TTC549 (cell line): ENCODE measurements at regions not wholly inside any gene's neighbourhood (a gene's known extent, or its start where the extent isn't known, plus 50 kb on each side); places are given as distances from the start of the nearest gene placed in this dataset.
A peak's percentile ranks its signal among the peaks of the same experiment; 100 is the strongest.
"Not testable (repeated sequence)": the region's sequence is repeated elsewhere in the genome, so short reads cannot be mapped to it uniquely, and the experiment has no call there.

Experiments
- FAIRE-seq: peaks from 2 replicates; lab custom pipeline; 2012; peaks lifted over from hg19 to GRCh38; lab: Jason Lieb, UNC

GRCh38 chr7:86199881-86200614, 443.7 kb upstream of the GRM3 start:
- FAIRE-seq: no peak

- FAIRE-seq: no peak
Observed at GRCh38 chr7:86190351-86190750, 453.4 kb upstream of the GRM3 start.

DNA sequence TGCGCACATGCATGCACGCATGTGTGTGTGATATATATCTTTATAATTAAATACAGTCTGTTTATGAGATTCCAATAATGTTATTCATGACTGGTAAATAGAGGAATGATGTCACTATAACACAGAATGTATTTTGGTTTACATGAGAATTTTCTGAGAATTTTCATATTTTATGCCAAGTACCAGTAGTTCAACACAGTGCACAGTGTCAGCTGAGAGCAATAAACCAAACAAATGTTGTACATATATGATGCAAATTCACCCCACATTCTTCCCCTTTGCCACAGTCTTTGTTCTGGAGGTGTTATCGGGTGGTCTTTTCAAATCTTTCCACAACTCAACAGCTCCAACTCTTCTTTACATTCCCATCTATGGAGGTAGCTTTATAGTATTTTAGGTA, 462.2 kb upstream of the GRM3 start:
- FAIRE-seq: no peak

GRCh38 chr7:86164827-86165226, 478.9 kb upstream of the GRM3 start:
- FAIRE-seq: no peak

DNA sequence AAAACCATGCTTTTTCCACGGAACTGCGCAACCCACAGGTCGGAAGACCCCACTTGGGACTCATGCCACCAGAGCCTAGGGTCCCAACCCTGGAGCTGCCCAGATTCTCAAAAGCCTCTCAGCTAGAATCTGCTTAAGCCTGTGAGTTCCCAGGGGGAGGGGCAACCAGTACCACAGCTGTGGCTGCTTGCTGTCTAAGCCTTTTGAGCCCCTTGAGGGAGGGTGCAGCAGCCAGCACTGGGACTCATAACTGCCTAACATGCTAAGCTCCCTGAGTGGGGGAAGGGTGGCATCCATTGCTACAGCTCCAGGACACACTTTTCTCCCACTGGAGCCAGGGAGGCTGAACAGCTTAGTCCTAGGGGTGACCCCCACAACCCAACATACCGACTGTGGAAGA, 485.6 kb upstream of the GRM3 start:
- FAIRE-seq: no peak

GRCh38 chr7:86155623-86156022, 488.1 kb upstream of the GRM3 start:
- no peak for FAIRE-seq

DNA sequence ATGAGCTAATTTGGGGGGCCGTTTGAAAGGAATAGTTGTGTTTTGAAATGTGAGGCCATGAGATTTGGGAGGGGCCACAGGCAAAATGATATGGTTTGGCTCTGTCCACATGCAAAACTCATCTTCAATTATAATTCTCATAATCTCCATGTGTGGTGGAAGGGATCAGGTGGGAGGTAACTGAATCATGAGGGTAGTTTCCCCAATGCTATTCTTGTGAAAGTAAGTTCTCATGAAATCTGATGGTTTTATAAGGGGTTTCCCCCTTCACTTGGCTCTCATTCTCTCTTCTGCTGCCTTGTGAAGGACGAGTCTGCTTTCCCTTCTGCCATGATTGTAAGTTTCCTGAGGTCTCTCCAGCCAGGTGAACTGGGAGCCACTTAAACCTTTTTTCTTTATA, 490.8 kb upstream of the GRM3 start:
- FAIRE-seq: no peak

DNA sequence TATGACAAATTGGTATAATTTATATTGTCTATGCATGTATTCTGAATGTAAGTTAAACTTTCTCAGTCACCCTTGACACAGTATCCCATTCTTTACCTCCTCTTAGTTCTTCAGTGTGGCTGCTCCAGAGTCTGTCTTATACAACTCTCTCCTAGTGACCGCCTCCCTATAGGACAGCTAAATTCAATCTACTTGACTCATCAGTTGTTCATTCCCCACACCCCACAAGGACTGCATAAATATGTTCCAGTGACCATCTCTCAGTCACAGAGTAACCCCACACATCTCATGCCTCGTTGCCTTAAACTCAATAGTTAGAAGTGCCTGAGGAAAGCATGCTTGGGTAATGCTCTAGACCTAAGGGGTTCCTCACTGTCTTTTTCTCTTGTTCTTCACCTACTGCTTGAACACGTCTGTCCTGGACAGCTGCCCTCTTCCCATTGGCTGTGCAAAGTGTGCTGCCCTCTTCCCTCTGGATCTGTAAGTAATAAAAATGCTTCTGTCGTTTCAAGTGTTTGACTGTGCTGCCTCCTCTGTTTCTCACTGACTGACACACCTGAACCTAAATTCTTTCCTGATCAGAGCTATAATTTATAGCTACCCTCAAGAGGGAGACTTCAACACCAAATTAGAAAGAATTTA, 494.6 kb upstream of the GRM3 start:
- FAIRE-seq: no peak

DNA sequence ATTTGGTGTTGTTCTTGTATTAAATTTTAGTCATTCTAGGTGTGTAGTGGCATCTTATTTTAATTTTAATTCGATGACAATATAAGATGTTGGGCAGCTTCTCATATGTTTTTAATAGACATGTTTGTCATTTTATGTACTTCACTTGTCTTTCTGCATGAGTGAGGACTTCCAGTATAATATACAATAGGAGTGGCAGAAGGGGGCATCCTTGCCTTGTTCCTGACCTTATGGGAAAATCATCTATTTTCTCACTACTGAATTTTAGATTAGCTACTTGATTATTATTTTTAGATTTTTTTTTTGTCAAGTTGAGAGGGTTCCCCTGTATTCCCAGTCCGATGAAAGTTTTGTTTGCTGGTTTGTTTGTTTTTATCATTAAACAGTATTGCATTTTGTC, 495.2 kb upstream of the GRM3 start:
- no peak for FAIRE-seq

DNA sequence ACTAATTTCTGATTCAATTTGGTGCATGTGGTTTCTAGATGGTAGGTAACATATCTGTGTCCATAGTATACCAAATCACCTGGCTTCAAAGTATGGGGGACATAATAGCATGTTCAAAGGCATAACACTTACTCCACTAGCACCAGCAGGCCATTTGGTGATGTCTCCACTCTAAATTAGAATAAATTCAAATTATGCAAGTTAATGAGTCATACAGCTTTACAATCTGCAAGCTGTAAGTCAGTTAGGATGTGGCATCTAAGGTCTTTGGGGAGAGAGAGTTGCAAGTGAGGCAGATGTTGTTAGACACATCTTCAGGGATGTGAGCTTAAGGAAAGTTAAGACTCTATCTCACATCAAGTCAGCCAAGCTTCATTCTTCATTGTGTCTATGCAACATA, 506.4 kb upstream of the GRM3 start:
- FAIRE-seq: no peak

GRCh38 chr7:86130268-86130667, 513.4 kb upstream of the GRM3 start:
- FAIRE-seq: no peak

DNA sequence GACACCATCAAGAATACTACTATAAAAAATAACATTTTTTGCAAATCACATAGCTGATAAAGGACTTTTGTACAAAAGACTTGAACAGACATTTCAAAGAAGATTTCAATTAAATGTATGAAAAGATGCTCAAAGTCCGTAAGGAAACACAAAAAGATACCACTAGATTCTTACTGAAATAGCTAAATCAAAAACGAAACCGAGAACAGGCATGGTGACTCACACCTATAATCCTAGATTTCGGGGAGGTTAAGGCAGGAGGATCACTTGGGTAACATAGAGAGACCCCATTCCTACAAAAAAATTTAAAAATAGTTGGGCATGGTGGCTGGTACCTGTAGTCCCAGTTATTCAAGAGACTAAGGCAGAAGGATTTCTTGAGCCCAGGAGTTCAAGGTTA, 520.2 kb upstream of the GRM3 start:
- FAIRE-seq: no peak

DNA sequence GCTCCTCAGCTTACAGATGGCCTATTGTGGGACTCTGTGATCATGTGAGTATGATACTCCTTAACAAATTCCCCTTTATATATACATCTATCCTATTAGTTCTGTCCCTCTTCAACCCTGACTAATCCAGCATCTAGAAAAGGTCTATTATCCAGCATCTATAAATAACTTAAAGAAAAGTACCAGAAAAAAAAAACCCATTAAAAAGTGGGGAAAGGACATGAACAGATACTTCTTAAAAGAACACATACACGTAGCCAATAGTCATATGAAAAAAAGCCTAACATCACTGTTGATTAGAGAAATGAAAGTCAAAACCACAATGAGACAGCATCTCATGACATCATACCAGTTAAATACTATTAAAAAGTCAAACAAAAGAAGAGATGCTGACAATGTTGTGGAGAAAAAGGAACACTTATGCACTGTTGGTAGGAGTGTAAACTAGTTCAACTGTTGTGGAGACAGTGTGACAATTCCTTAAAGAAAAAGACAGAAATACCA, 549.5 kb upstream of the GRM3 start:
- no peak for FAIRE-seq

GRCh38 chr7:86091369-86091768, 552.3 kb upstream of the GRM3 start:
- no peak for FAIRE-seq

DNA sequence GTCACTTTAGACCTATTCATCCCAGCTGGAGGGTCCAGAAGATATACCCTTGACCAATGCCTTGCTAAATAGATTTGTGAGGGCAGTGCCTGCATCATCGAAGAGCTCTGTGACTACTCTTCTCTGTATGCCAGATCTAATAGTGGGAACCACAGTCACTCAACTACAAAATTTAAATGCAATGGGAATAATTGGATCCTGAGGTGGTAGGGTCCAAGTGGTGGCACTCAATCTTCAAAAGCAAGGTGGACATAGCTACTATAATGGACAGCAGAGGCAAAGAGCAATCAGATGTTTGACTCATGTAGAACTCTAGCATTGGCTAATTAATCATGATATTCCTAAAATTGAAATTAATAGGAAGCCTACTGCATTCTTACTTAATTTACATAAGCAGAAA, 554.3 kb upstream of the GRM3 start:
- no peak for FAIRE-seq

DNA sequence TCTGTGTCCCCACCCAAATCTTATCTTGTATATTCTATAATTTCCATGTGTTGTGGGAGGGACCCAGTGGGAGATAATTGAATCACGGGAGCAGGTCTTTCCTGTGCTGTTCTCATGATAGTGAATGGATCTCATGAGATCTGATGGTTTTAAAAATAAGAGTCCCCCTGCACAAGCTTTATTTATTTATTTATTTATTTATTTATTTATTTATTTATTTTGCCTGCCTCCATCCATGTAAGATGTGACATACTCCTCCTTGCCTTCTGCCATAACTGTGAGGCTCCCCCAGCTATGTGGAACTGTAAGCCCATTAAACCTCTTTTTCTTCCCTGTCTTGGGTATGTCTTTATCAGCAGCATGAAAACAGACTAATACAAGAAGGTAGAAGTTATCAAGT, 579.1 kb upstream of the GRM3 start:
- not testable (repeated sequence) for FAIRE-seq

DNA sequence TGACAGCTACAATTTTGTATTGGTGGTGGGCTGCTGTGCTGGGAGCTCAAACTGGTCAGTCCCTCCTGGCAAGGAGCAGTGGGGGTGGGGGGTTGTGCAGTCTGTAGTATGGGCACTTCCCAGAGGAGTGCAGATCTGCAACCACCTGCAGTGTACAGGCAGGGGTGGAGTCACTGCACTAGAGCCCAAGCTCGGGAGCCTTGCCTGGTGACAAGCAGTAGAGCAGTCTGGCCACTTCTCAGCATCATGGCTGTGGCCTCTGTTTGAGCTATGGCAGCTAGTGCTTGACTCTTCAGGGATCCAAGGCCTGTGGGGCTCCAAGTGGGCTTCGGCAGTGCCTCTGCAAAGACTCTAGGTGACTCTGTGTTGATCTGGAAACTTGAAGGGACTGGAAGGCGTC, 585.1 kb upstream of the GRM3 start:
- FAIRE-seq: no peak

- FAIRE-seq: no peak
Observed at GRCh38 chr7:86050918-86051317, 592.8 kb upstream of the GRM3 start.

GRCh38 chr7:86049910-86050309, 593.8 kb upstream of the GRM3 start:
- FAIRE-seq: peak; percentile 61

DNA sequence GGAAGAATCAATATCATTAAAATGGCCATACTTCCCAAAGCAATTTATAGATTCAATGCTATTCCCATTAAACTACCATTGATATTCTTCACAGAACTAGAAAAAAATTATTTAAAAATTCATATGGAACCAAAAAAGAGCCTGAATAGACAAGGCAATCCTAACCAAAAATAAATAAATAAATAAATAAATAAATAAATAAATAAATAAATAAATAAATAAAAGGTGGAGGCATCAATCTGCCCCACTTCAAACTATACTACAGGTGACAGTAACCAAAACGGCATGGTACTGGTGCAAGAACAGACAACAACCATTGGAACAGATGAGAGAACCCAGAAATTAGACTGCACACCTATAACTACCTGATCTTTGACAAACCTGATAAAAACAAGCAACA, 598.5 kb upstream of the GRM3 start:
- not testable (repeated sequence) for FAIRE-seq

DNA sequence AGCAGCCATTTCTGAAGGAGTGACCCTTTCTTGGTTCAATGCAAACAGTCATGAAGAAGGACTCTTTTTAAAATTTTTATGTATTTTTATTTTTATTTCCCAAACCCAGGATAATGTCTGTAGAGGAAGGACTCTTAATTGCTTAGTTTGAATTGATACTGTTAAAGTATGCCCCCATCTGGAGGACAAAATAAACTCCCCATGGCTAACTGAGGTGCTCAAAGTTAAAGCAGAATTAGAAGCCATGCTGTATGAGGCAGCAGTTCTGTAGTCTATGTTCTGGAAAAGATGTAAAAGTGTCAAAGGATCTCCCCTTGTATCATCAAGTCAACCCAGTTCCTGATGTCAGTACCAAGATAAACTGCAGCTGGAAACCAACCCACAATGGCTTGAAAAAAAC, 617.9 kb upstream of the GRM3 start:
- FAIRE-seq: no peak

- no peak for FAIRE-seq
Observed at GRCh38 chr7:86013662-86014061, 630.0 kb upstream of the GRM3 start.

DNA sequence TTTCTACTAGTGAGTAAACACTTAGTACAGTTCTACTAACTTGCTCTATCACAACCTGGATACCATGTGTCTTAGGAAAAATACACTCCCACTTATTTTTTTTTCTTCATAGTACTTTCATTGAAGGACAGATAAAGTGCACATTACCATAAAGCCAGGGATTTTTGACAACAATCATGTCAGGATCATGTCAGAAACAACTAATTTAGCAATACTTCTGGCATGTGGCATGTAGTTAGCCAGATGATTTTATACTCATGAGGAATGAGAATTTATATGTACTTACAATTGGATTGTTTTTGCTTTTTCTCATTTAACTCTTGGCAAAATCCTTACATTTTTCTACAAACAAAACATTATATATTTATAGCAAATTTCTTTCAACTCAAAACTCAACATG, 630.7 kb upstream of the GRM3 start:
- FAIRE-seq: no peak

DNA sequence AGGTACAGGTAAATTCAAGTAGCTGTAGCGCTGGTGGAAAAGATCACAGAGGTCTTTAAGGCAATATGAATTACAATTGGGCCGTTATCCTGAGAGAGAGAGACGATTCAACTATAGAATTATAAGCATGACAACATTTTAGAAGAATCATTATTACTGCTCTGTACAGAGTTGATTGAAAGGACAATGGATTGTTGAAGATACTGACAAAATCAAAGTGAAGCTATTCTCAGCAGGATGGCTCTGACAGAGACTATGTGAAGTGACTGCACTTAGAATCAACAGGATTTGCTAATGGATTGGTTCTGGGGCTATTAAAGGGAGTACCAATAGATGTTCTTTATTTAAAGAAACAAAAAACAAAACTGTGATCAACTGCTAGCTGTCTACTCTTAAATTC, 634.8 kb upstream of the GRM3 start:
- FAIRE-seq: no peak
